Body of pancreas (tissue), 4 donors: ENCODE measurements at regions not wholly inside any gene's neighbourhood (a gene's known extent, or its start where the extent isn't known, plus 50 kb on each side); places are given as distances from the start of the nearest gene placed in this dataset.
"Not testable (repeated sequence)": the region's sequence is repeated elsewhere in the genome, so short reads cannot be mapped to it uniquely, and the experiment has no call there.

ENCODE experiments used
- ATAC-seq: fragments of 150-250 bp; one replicate; pipeline ENCODE4 v1.9.1; 2016
- DNase-seq, 4 donors: peaks; one replicate each; pipeline ENCODE4 v3.0.0-alpha.2; 2019
- H3K27ac ChIP-seq, 4 donors: fragments of 200-600 bp; sonication (generic); 1 replicate in 3 of 4; 2 replicates in 1 of 4; pipeline versions ENCODE4 v1.5.1 to v1.6.1; 2016 to 2019; ENCODE audit warnings: mild to moderate bottlenecking in 1 of 4, mixed read lengths in 1 of 4, moderate library complexity in 1 of 4
- H3K27me3 ChIP-seq, 2 donors: fragments of 200-600 bp; sonication (generic); one replicate each; pipeline ENCODE4 v1.6.0; 2016; ENCODE audit warnings: mild to moderate bottlenecking in 1 of 2
- H3K36me3 ChIP-seq, 2 donors: fragments of 200-600 bp; sonication (generic); replicated peaks in 1 of 2; 2 replicates each; pipeline ENCODE4 v1.5.1; 2016; ENCODE audit warnings: low read depth in 2 of 2; ENCODE audit not compliant: insufficient read depth in 1 of 2
- H3K4me1 ChIP-seq: fragments of 200-600 bp; sonication (generic); one replicate; pipeline ENCODE4 v1.6.0; 2016
- H3K4me3 ChIP-seq, 2 donors: fragments of 200-600 bp; sonication (generic); 1 replicate in 1 of 2; 2 replicates in 1 of 2; pipeline ENCODE4 v1.5.1; 2016 to 2019
- H3K9me3 ChIP-seq, 3 donors: fragments of 200-600 bp; sonication (generic); 1 replicate in 2 of 3; 2 replicates in 1 of 3; pipeline ENCODE4 v1.5.1; 2016
- CTCF ChIP-seq, 7 experiments: fragments of 450-650 bp in 4 of 7; fragments of 200-600 bp in 3 of 7; sonication (generic) in 3 of 7; IDR thresholded peaks; one replicate each; pipeline ENCODE4 v1.5.1; 2016 to 2019; ENCODE audit warnings: antibody characterized with exemption in 7 of 7
- POLR2A ChIP-seq, 3 donors: fragments of 450-650 bp; IDR thresholded peaks; one replicate each; pipeline ENCODE4 v1.6.1; 2016; ENCODE audit warnings: antibody characterized with exemption in 3 of 3, mild to moderate bottlenecking in 2 of 3
- WGBS, 2 donors: methylation state at CpG; one replicate each; pipeline ENCODE4 v1.1.5; 2017; 5-methylcytosine and 5-hydroxymethylcytosine counted together
- intact Hi-C: fragments of 100-400 bp; cut with DNase I; formaldehyde crosslinking; loops from one replicate; pipeline ENCODE4 v1.15.1; 2023

- Histone ChIP-seq H3K36me3 (no peaks in the 10 kb centered on the region), H3K4me1 (no peaks in the 10 kb centered on the region), H3K4me3 (no peak overlapping the region), H3K27me3 (no peaks in the 10 kb centered on the region), H3K9me3 (no peaks in the 10 kb centered on the region), H3K27ac (no peak overlapping the region)
- WGBS, 2 donors = 54 to 59% methylated on average over 4 of the region's 4 CpGs
- TF ChIP-seq POLR2A (IDR thresholded peaks at IDR 0.05) (no peak), CTCF (IDR thresholded peaks at IDR 0.05) (no peak)
- ATAC-seq (no peak), DNase-seq (no peak)
- intact Hi-C loops = no loop called here
Observed at GRCh38 chr7:45278763-45279398, 121.3 kb downstream of the RAMP3 start.

GRCh38 chr7:45289611-45290010 lies 132.0 kb downstream of the RAMP3 start:
- DNase-seq, ATAC-seq, H3K9me3 ChIP-seq, H3K36me3 ChIP-seq, H3K4me1 ChIP-seq, H3K27ac ChIP-seq, intact Hi-C loops, H3K27me3 ChIP-seq, H3K4me3 ChIP-seq: not testable (repeated sequence)

GRCh38 chr7:45290880-45291279 lies 133.3 kb downstream of the RAMP3 start:
- no peaks in the 10 kb centered on the region for H3K36me3 ChIP-seq
- H3K27me3 ChIP-seq = no peaks in the 10 kb centered on the region
- no peak overlapping the region for H3K4me3 ChIP-seq
- ATAC-seq = no peak
- DNase-seq = no peak
- intact Hi-C loops = no loop called here
- H3K27ac ChIP-seq = no peak overlapping the region
- no peaks in the 10 kb centered on the region for H3K4me1 ChIP-seq
- peaks cover 0 to 6% (median 0%) of the 10 kb centered on the region in 3 donors for H3K9me3 ChIP-seq
- TF ChIP-seq CTCF (IDR thresholded peaks at IDR 0.05) = no peak
- TF ChIP-seq POLR2A (IDR thresholded peaks at IDR 0.05) = no peak
- 52 to 74% methylated on average over 3 of the region's 3 CpGs for WGBS, 2 donors

GRCh38 chr7:45292481-45292880 lies 134.9 kb downstream of the RAMP3 start:
- Histone ChIP-seq H3K4me3 (no peak overlapping the region), H3K4me1 (no peaks in the 10 kb centered on the region), H3K27me3 (no peaks in the 10 kb centered on the region), H3K9me3 (peaks cover 0 to 6% (median 0%) of the 10 kb centered on the region in 3 donors), H3K27ac (no peak overlapping the region), H3K36me3 (no peaks in the 10 kb centered on the region)
- DNase-seq = no peak
- 63 to 78% methylated on average over 4 of the region's 4 CpGs for WGBS, 2 donors
- intact Hi-C loops = no loop called here
- ATAC-seq = no peak
- TF ChIP-seq CTCF (IDR thresholded peaks at IDR 0.05) = no peak
- TF ChIP-seq POLR2A (IDR thresholded peaks at IDR 0.05) = no peak

GRCh38 chr7:45293295-45293942 lies 135.8 kb downstream of the RAMP3 start:
- Histone ChIP-seq H3K27me3 (no peaks in the 10 kb centered on the region), H3K4me1 (no peaks in the 10 kb centered on the region), H3K27ac (no peak overlapping the region), H3K4me3 (no peak overlapping the region), H3K36me3 (no peaks in the 10 kb centered on the region), H3K9me3 (peaks cover 0 to 3% (median 0%) of the 10 kb centered on the region in 3 donors)
- WGBS, 2 donors = 82 to 84% methylated on average over 5 of the region's 5 CpGs
- no peak for TF ChIP-seq CTCF (IDR thresholded peaks at IDR 0.05)
- TF ChIP-seq POLR2A (IDR thresholded peaks at IDR 0.05) = no peak
- ATAC-seq = no peak
- no peak for DNase-seq
- intact Hi-C loops = no loop called here
